Suprapubic skin (tissue), 4 donors: ENCODE measurements at regions not wholly inside any gene's neighbourhood (a gene's known extent, or its start where the extent isn't known, plus 50 kb on each side); places are given as distances from the start of the nearest gene placed in this dataset.

Experiments
- DNase-seq, 2 donors: peaks; one replicate each; pipeline ENCODE4 v3.0.0-alpha.2; 2019; ENCODE audit warnings: low spot score in 2 of 2
- H3K27ac ChIP-seq: fragments of 200-600 bp; sonication (generic); one replicate; pipeline ENCODE4 v1.5.1; 2019
- H3K27me3 ChIP-seq: fragments of 200-600 bp; sonication (generic); one replicate; pipeline ENCODE4 v1.5.1; 2019
- H3K36me3 ChIP-seq: fragments of 200-600 bp; sonication (generic); one replicate; pipeline ENCODE4 v1.5.1; 2019
- H3K4me1 ChIP-seq: fragments of 200-600 bp; sonication (generic); one replicate; pipeline ENCODE4 v1.5.1; 2019
- H3K4me3 ChIP-seq: fragments of 200-600 bp; sonication (generic); one replicate; pipeline ENCODE4 v1.5.1; 2019; ENCODE audit warnings: mild to moderate bottlenecking
- H3K9me3 ChIP-seq: fragments of 200-600 bp; sonication (generic); one replicate; pipeline ENCODE4 v1.5.1; 2019
- EP300 ChIP-seq: sonication (generic); formaldehyde crosslinking; IDR thresholded peaks from one replicate; pipeline ENCODE4 v1.6.1; 2017; ENCODE audit warnings: antibody characterized with exemption
- POLR2A ChIP-seq, 2 donors: fragments of 450-650 bp; IDR thresholded peaks; one replicate each; pipeline ENCODE4 v1.6.1; 2017; ENCODE audit warnings: antibody characterized with exemption in 2 of 2, mild to moderate bottlenecking in 2 of 2, moderate library complexity in 2 of 2
- POLR2AphosphoS5 ChIP-seq, 3 donors: sonication (generic); formaldehyde crosslinking; IDR thresholded peaks; one replicate each; pipeline ENCODE4 v1.6.1; 2017; ENCODE audit warnings: antibody characterized with exemption in 3 of 3
- WGBS: methylation state at CpG from one replicate; pipeline ENCODE4 v1.1.5; 2018; 5-methylcytosine and 5-hydroxymethylcytosine counted together
- TF ChIP-seq, protein P1 (sequence below), 2 donors: fragments of 200-600 bp in 1 of 2; fragments of 450-650 bp in 1 of 2; sonication (generic) in 1 of 2; IDR thresholded peaks; one replicate each; pipeline ENCODE4 v1.5.1; 2016 to 2019; ENCODE audit warnings: antibody characterized with exemption in 2 of 2, mild to moderate bottlenecking in 1 of 2, moderate library complexity in 1 of 2

- DNase-seq = no peak
- no peak for TF ChIP-seq POLR2A (IDR thresholded peaks at IDR 0.05)
- no peak for TF ChIP-seq POLR2AphosphoS5 (IDR thresholded peaks at IDR 0.05)
- TF ChIP-seq, protein P1, sequence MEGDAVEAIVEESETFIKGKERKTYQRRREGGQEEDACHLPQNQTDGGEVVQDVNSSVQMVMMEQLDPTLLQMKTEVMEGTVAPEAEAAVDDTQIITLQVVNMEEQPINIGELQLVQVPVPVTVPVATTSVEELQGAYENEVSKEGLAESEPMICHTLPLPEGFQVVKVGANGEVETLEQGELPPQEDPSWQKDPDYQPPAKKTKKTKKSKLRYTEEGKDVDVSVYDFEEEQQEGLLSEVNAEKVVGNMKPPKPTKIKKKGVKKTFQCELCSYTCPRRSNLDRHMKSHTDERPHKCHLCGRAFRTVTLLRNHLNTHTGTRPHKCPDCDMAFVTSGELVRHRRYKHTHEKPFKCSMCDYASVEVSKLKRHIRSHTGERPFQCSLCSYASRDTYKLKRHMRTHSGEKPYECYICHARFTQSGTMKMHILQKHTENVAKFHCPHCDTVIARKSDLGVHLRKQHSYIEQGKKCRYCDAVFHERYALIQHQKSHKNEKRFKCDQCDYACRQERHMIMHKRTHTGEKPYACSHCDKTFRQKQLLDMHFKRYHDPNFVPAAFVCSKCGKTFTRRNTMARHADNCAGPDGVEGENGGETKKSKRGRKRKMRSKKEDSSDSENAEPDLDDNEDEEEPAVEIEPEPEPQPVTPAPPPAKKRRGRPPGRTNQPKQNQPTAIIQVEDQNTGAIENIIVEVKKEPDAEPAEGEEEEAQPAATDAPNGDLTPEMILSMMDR (IDR thresholded peaks at IDR 0.05) = no peak
- TF ChIP-seq EP300 = no peak
- no peak overlapping the region for H3K4me3 ChIP-seq
- H3K4me1 ChIP-seq = no peaks in the 10 kb centered on the region
- H3K27ac ChIP-seq = no peak overlapping the region
- H3K27me3 ChIP-seq = peaks cover 16% of the 10 kb centered on the region
- H3K36me3 ChIP-seq = no peaks in the 10 kb centered on the region
- 75% methylated on average over 4 of the region's 4 CpGs for WGBS
- H3K9me3 ChIP-seq = no peaks in the 10 kb centered on the region
These were observed 51.8 kb upstream of the PAX1 start for GRCh38 chr20:21653628-21654027.

DNA sequence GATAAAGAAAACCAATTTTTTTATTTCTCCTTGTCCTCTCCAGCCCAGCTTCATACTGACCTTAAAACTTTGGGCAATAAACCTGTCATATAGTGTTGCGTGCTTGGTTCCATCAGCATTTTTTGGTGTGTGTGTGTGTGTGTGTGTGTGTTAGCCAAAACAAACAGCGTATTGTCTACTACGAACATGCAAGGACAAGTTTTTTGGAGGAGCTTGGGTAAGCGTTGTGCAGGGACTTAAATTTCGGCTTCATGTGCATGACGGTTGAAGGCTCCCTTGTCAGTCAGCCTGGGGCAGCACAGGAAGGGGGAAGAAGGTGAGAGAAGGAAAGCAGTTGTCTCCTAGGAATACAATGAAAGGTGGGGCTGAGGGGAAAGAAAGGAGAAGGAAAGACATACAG is 62.0 kb upstream of the PAX1 start:
- no peak for TF ChIP-seq POLR2AphosphoS5 (IDR thresholded peaks at IDR 0.05)
- DNase-seq = no peak
- no peaks in the 10 kb centered on the region for H3K36me3 ChIP-seq
- H3K27ac ChIP-seq = no peak overlapping the region
- H3K4me3 ChIP-seq = no peak overlapping the region
- 44% methylated on average over 6 of the region's 6 CpGs for WGBS
- H3K4me1 ChIP-seq = no peaks in the 10 kb centered on the region
- H3K9me3 ChIP-seq = peaks cover 10% of the 10 kb centered on the region
- H3K27me3 ChIP-seq = peaks cover 3% of the 10 kb centered on the region

- Histone ChIP-seq H3K27ac (no peak overlapping the region), H3K27me3 (peaks cover 3% of the 10 kb centered on the region), H3K9me3 (no peaks in the 10 kb centered on the region), H3K36me3 (no peaks in the 10 kb centered on the region), H3K4me1 (no peaks in the 10 kb centered on the region), H3K4me3 (no peak overlapping the region)
- TF ChIP-seq POLR2A (IDR thresholded peaks at IDR 0.05) (no peak), POLR2AphosphoS5 (IDR thresholded peaks at IDR 0.05) (no peak)
- TF ChIP-seq, protein P1 (IDR thresholded peaks at IDR 0.05) = no peak
- DNase-seq = no peak
- WGBS = 15% methylated on average over 4 of the region's 4 CpGs
These were observed 64.9 kb upstream of the PAX1 start for GRCh38 chr20:21640556-21640955.

DNA sequence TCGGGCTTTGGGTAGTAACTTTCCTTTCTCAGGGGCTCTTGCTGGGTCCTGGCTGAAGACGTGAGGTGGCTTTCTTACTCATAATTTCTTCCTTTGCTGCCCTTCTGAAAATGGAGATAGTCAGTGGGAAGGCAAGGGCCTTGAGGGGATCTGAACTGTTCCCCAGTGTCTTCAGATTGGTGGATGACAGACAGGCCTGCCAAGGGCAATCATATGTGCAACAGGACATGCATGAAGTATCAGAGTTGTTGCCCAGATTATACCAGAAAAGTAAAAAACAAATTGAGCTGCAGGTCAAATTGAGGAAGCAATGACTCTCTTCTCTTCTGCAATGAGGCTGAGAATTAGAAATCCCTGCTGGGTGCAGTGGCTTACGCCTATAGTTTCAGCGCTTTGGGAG is 71.6 kb upstream of the PAX1 start:
- H3K27ac ChIP-seq = no peak overlapping the region
- WGBS = 87% methylated on average over 4 of the region's 4 CpGs
- no peaks in the 10 kb centered on the region for H3K36me3 ChIP-seq
- TF ChIP-seq EP300 = no peak
- no peak for TF ChIP-seq POLR2AphosphoS5 (IDR thresholded peaks at IDR 0.05)
- no peak for TF ChIP-seq POLR2A (IDR thresholded peaks at IDR 0.05)
- TF ChIP-seq, protein P1 (IDR thresholded peaks at IDR 0.05) = no peak
- H3K9me3 ChIP-seq = no peaks in the 10 kb centered on the region
- no peaks in the 10 kb centered on the region for H3K27me3 ChIP-seq
- DNase-seq = no peak
- H3K4me3 ChIP-seq = no peak overlapping the region
- H3K4me1 ChIP-seq = no peaks in the 10 kb centered on the region

DNA sequence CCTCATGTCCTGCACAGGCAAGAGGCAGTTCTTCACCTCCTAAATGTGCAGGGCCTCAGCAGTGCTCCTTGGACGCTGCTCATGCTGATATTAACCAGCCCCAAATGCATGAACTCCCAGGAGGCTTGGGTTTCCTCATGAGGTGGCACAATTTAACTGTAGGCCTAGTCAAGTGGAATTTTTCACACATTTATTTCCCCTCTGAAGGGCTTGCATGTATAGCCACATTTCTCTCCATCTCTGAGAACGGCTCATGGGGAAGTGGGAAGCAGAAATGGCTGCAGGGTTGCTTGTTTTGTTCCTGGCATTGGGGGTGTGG is 72.8 kb upstream of the PAX1 start:
- H3K36me3 ChIP-seq = no peaks in the 10 kb centered on the region
- no peak overlapping the region for H3K27ac ChIP-seq
- TF ChIP-seq EP300 = no peak
- TF ChIP-seq POLR2A (IDR thresholded peaks at IDR 0.05) = no peak
- TF ChIP-seq POLR2AphosphoS5 (IDR thresholded peaks at IDR 0.05) = no peak
- TF ChIP-seq, protein P1 (IDR thresholded peaks at IDR 0.05) = no peak
- WGBS = 56% methylated on average over 2 of the region's 2 CpGs
- H3K4me3 ChIP-seq = no peak overlapping the region
- no peaks in the 10 kb centered on the region for H3K27me3 ChIP-seq
- H3K9me3 ChIP-seq = no peaks in the 10 kb centered on the region
- H3K4me1 ChIP-seq = no peaks in the 10 kb centered on the region
- no peak for DNase-seq

DNA sequence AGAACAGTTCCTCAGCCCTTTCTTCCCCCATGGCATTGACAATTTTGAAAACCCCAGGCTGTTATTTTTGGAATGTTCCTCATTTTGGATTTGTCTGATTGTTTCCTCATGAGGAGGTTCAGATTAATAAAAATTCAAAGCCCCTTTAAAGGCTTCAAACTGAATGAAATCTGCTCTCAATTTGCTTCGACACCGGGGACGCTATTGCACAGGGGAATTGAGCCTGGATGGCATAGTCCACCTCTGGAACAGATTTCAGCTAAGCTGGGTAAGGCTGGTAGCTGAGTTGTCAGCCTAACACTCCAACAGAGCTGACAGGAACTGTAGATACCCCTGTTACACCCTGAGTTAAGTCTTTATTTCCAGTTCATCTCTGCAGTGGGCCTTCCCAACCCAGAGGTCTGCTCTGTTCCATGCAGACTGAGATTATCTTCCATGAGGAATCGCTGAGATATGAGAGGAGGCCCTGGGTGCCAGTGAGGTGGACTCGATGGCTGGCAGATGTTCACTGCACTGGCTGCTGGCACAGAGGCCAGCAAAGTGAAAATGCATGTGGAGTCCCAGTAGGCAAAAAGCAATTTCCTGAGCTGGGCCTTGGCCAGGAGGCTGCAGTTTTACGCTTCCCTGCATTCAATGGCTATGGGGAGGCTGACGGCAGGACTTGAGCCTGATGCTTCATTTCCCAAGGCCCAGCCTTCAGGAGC is 73.3 kb upstream of the PAX1 start:
- no peaks in the 10 kb centered on the region for H3K9me3 ChIP-seq

More for the DNA sequence above, 73.3 kb upstream of the PAX1 start:
- Histone ChIP-seq H3K4me3 (no peak overlapping the region), H3K4me1 (no peaks in the 10 kb centered on the region), H3K36me3 (no peaks in the 10 kb centered on the region), H3K27me3 (no peaks in the 10 kb centered on the region), H3K27ac (no peak overlapping the region)
- DNase-seq = no peak
- WGBS = 60% methylated on average over 6 of the region's 7 CpGs
- no peak for TF ChIP-seq POLR2A (IDR thresholded peaks at IDR 0.05)
